Natural killer cell treated with Interleukin-12 subunit alpha and Interleukin-12 subunit beta and Interleukin-15 and Interleukin-18, amount 100 ng/mL, for 72 hours (primary cell): ENCODE measurements at regions not wholly inside any gene's neighbourhood (a gene's known extent, or its start where the extent isn't known, plus 50 kb on each side); places are given as distances from the start of the nearest gene placed in this dataset.
A peak's percentile ranks its signal among the peaks of the same experiment; 100 is the strongest.
"Not testable (repeated sequence)": the region's sequence is repeated elsewhere in the genome, so short reads cannot be mapped to it uniquely, and the experiment has no call there.

ENCODE experiments used
- ATAC-seq, 2 donors: fragments of 150-1000 bp; cut with Tn5 transposase in 1 of 2; sonication (Bioruptor Pico), chemical (Tn5 transposase) in 1 of 2; 2 replicates each; pipeline ENCODE4 v1.10.0; 2021
- DNase-seq: peaks from one replicate; pipeline ENCODE4 v3.0.0; 2022; ENCODE audit warnings: low spot score
- H3K27ac Mint-ChIP-seq, 2 donors: 1 replicate in 1 of 2; 2 replicates in 1 of 2; pipeline ENCODE4 v1.8.0; 2022; ENCODE audit warnings: mixed read lengths in 2 of 2, mild to moderate bottlenecking in 1 of 2, moderate library complexity in 1 of 2
- H3K27me3 Mint-ChIP-seq, 2 donors: 1 replicate in 1 of 2; 2 replicates in 1 of 2; pipeline ENCODE4 v1.8.0; 2022; ENCODE audit warnings: mixed read lengths in 2 of 2
- H3K36me3 Mint-ChIP-seq: one replicate; pipeline ENCODE4 v1.8.0; 2022; ENCODE audit warnings: mixed read lengths
- H3K4me1 Mint-ChIP-seq, 2 donors: 1 replicate in 1 of 2; 2 replicates in 1 of 2; pipeline ENCODE4 v1.8.0; 2022; ENCODE audit warnings: low read depth in 2 of 2, mixed read lengths in 2 of 2, mild to moderate bottlenecking in 1 of 2
- H3K4me3 Mint-ChIP-seq: one replicate; pipeline ENCODE4 v1.8.0; 2022; ENCODE audit warnings: mixed read lengths
- H3K9me3 Mint-ChIP-seq: 2 replicates; pipeline ENCODE4 v1.8.0; 2022; ENCODE audit warnings: mixed read lengths

GRCh38 chr3:51588724-51589123, 50.2 kb downstream of the RAD54L2 start:
- DNase-seq (no peak), ATAC-seq (no peak)
- peak overlapping the region in 1 of 2 donors; percentile 19 for H3K27ac Mint-ChIP-seq
- H3K36me3 Mint-ChIP-seq = peaks cover 5% of the 10 kb centered on the region
- no peaks in the 10 kb centered on the region for H3K27me3 Mint-ChIP-seq
- no peak overlapping the region for H3K4me3 Mint-ChIP-seq
- peaks cover 15 to 16% of the 10 kb centered on the region in 2 donors for H3K4me1 Mint-ChIP-seq
- H3K9me3 Mint-ChIP-seq = no peaks in the 10 kb centered on the region

- Mint-ChIP-seq H3K27me3 (no peaks in the 10 kb centered on the region), H3K9me3 (no peaks in the 10 kb centered on the region), H3K36me3 (peaks cover 17% of the 10 kb centered on the region), H3K4me1 (peaks cover 21% of the 10 kb centered on the region in 2 donors), H3K4me3 (no peak overlapping the region), H3K27ac (no peak overlapping the region)
- ATAC-seq (no peak), DNase-seq (no peak)
Measured at GRCh38 chr3:51591231-51591630, 52.7 kb downstream of the RAD54L2 start.

DNA sequence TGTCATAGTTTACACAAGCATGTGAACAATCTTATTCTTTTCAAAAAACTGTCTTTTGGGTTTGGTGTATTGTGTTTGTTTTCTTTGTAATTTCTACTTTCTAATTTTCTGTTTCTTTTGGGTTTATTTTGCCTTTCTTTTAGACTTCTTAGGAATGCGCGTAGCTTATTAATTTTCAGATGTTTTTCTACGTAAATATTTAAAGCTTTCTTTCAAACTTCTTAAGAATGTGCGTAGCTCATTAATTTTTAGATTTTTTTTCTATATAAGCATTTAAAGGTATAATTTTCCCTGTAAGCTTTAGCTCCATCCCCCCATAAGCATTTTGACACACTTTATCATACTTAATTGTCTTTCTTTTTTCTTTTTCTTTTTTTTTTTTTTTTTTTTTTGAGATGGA, 55.2 kb downstream of the RAD54L2 start:
- H3K27me3 Mint-ChIP-seq = no peaks in the 10 kb centered on the region
- H3K4me3 Mint-ChIP-seq = no peak overlapping the region
- DNase-seq = no peak
- H3K27ac Mint-ChIP-seq = no peak overlapping the region
- H3K36me3 Mint-ChIP-seq = peaks cover 16% of the 10 kb centered on the region
- H3K4me1 Mint-ChIP-seq = peaks cover 14 to 16% of the 10 kb centered on the region in 2 donors
- ATAC-seq = no peak
- no peaks in the 10 kb centered on the region for H3K9me3 Mint-ChIP-seq

DNA sequence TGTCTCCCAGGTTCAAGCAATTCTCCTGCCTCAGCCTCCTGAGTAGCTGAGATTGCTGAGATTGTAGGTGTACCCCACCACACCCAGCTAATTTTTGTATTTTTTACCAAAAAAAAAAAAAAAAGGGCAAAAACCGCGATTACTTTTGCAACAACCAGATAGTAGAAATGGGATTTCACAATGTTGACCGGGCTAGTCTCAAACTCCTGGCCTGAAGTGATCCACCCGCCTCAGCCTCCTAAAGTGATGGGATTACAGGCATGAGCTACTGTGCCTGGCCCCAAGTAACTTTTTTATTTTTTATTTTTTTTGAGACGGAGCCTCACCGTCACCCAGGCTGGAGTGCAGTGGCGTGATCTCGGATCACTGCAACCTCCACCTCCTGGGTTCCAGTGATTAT, 61.1 kb downstream of the RAD54L2 start:
- not testable (repeated sequence) for ATAC-seq, H3K27ac Mint-ChIP-seq, H3K4me3 Mint-ChIP-seq, H3K27me3 Mint-ChIP-seq, H3K9me3 Mint-ChIP-seq, DNase-seq
- peaks cover 13 to 15% of the 10 kb centered on the region in 2 donors for H3K4me1 Mint-ChIP-seq
- peaks cover 13% of the 10 kb centered on the region for H3K36me3 Mint-ChIP-seq

DNA sequence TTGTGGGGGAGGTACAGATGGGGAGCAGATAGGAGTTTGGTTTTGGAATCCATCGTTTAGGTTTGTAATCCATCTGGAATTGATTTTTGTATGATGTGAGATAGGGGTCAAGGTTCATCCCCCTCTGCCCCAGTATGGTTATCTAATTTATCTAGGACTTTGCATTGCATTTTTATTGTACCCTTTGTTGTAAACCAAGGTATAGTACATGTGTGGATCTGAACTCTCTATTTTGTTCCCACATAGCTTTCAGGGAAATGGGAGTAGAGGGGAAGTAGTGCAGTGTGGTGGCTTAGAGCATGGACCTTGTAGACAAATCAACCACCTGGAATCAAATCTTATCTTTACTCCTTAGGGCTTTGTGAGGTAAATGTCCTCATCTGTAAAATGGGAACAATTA, 65.7 kb downstream of the RAD54L2 start:
- no peaks in the 10 kb centered on the region for H3K9me3 Mint-ChIP-seq
- H3K27ac Mint-ChIP-seq = no peak overlapping the region
- peaks cover 6% of the 10 kb centered on the region for H3K36me3 Mint-ChIP-seq
- DNase-seq = no peak
- H3K4me1 Mint-ChIP-seq = peaks cover 15% of the 10 kb centered on the region in 2 donors
- no peak for ATAC-seq
- no peaks in the 10 kb centered on the region for H3K27me3 Mint-ChIP-seq
- no peak overlapping the region for H3K4me3 Mint-ChIP-seq

DNA sequence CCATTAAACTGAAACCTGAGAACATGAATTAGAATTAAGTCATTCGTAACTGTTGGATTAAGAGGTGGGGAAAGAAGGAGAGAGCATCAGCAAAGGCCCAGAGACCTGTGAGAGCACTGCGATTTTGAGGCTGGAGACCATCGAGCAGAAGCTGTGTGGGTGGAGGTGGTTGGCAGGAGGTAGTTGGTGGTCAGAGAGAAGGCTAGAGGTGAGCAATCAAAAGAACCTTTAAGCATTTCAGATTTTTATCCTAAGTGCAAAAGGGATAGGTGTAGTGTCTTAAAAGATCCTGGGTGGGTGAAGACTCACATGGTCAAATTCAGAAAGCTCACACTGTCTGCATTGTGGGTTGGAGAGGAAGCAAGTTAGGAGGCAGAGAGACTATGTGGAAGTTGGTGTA, 65.1 kb upstream of the TEX264 start:
- H3K36me3 Mint-ChIP-seq = peaks cover 6% of the 10 kb centered on the region
- peak overlapping the region in 1 of 2 donors; percentile 35 for H3K27ac Mint-ChIP-seq
- peaks cover 15 to 18% of the 10 kb centered on the region in 2 donors for H3K4me1 Mint-ChIP-seq
- no peaks in the 10 kb centered on the region for H3K27me3 Mint-ChIP-seq
- no peaks in the 10 kb centered on the region for H3K9me3 Mint-ChIP-seq
- ATAC-seq (no peak), DNase-seq (no peak)
- no peak overlapping the region for H3K4me3 Mint-ChIP-seq

DNA sequence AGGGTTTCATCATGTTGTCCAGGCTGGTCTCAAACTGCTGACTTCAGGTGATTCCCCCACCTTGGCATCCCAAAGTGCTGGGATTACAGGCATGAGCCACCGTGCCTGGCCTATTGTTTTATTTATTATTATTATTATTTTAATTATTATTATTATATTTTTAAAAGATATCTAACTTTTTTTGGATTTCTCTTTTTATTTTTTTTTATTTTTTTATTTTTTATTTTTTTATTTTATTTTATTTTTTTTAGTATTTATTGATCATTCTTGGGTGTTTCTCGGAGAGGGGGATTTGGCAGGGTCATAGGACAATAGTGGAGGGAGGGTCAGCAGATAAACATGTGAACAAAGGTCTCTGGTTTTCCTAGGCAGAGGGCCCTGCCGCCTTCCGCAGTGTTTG, 64.2 kb upstream of the TEX264 start:
- ATAC-seq, H3K27ac Mint-ChIP-seq, H3K4me3 Mint-ChIP-seq, DNase-seq, H3K36me3 Mint-ChIP-seq, H3K9me3 Mint-ChIP-seq, H3K27me3 Mint-ChIP-seq: not testable (repeated sequence)
- peaks cover 15 to 18% of the 10 kb centered on the region in 2 donors for H3K4me1 Mint-ChIP-seq

- not testable (repeated sequence) for H3K27me3 Mint-ChIP-seq, DNase-seq, H3K27ac Mint-ChIP-seq, ATAC-seq, H3K9me3 Mint-ChIP-seq, H3K36me3 Mint-ChIP-seq, H3K4me3 Mint-ChIP-seq
- H3K4me1 Mint-ChIP-seq = peaks cover 10 to 18% of the 10 kb centered on the region in 2 donors
Measured at GRCh38 chr3:51607591-51608325, 63.3 kb upstream of the TEX264 start.

GRCh38 chr3:51610708-51611107, 60.3 kb upstream of the TEX264 start:
- H3K4me1 Mint-ChIP-seq = peaks cover 13 to 15% of the 10 kb centered on the region in 2 donors
- H3K4me3 Mint-ChIP-seq = no peak overlapping the region
- H3K27me3 Mint-ChIP-seq = no peaks in the 10 kb centered on the region
- no peak for DNase-seq
- H3K36me3 Mint-ChIP-seq = no peaks in the 10 kb centered on the region
- no peak overlapping the region for H3K27ac Mint-ChIP-seq
- ATAC-seq = no peak
- no peaks in the 10 kb centered on the region for H3K9me3 Mint-ChIP-seq

DNA sequence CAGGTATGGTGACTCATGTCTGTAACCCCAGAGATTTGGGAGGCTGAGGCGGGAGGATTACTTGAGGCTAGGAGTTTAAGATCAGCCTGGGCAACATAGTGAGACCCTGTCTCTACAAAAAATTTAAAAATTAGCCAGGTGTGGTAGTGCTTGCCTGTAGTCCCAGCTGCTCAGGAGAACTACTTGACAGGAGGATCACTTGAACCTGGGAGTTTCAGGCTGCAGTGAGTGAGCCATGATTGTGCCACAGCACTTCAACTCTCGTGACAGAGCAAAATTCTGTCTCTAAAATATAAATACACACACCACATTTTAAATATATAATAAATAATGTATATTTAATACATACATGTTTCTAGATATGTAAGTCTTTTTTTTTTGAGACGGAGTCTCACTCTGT, 53.5 kb upstream of the TEX264 start:
- no peak for ATAC-seq
- Mint-ChIP-seq H3K27me3 (no peaks in the 10 kb centered on the region), H3K4me3 (no peak overlapping the region)

DNA sequence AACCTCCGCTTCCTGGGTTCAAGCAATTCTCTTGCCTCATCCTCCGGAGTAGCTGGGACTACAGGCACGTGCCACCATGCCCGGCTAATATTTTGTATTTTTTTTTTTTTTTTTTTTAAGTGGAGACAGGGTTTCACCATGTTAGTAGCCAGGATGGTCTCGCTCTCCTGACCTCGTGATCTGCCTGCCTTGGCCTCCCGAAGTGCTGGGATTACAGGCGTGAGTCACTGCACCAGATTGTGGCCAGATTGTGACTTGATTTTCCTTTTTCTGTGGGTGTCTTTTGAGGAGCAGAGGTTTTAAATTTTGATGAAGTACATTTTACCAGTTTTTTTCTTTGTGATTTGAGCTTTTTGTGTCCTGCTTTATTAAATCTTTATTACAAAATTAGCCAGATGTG, 53.0 kb upstream of the TEX264 start:
- not testable (repeated sequence) for DNase-seq, H3K27ac Mint-ChIP-seq, H3K4me3 Mint-ChIP-seq, ATAC-seq, H3K36me3 Mint-ChIP-seq, H3K9me3 Mint-ChIP-seq, H3K27me3 Mint-ChIP-seq
- H3K4me1 Mint-ChIP-seq = peaks cover 23 to 27% of the 10 kb centered on the region in 2 donors

More for the DNA sequence above, 53.5 kb upstream of the TEX264 start:
- Mint-ChIP-seq H3K36me3 (no peaks in the 10 kb centered on the region), H3K27ac (no peak overlapping the region), H3K9me3 (no peaks in the 10 kb centered on the region), H3K4me1 (peaks cover 20 to 27% of the 10 kb centered on the region in 2 donors)
- no peak for DNase-seq

GRCh38 chr3:51618496-51618895, 52.6 kb upstream of the TEX264 start:
- no peak for ATAC-seq
- Mint-ChIP-seq H3K27me3 (no peaks in the 10 kb centered on the region), H3K4me3 (no peak overlapping the region), H3K4me1 (peaks cover 23 to 27% of the 10 kb centered on the region in 2 donors), H3K36me3 (no peaks in the 10 kb centered on the region), H3K9me3 (no peaks in the 10 kb centered on the region), H3K27ac (no peak overlapping the region)
- no peak for DNase-seq

GRCh38 chr3:51619983-51620382, 51.1 kb upstream of the TEX264 start:
- H3K4me3 Mint-ChIP-seq = no peak overlapping the region
- no peaks in the 10 kb centered on the region for H3K27me3 Mint-ChIP-seq
- no peaks in the 10 kb centered on the region for H3K36me3 Mint-ChIP-seq
- no peak overlapping the region for H3K27ac Mint-ChIP-seq
- ATAC-seq (no peak), DNase-seq (no peak)
- H3K9me3 Mint-ChIP-seq = no peaks in the 10 kb centered on the region
- peaks cover 23 to 27% of the 10 kb centered on the region in 2 donors for H3K4me1 Mint-ChIP-seq

- Mint-ChIP-seq H3K4me1 (peaks cover 21 to 23% of the 10 kb centered on the region in 2 donors), H3K36me3 (no peaks in the 10 kb centered on the region), H3K4me3 (no peak overlapping the region), H3K9me3 (no peaks in the 10 kb centered on the region), H3K27ac (no peak overlapping the region), H3K27me3 (no peaks in the 10 kb centered on the region)
- ATAC-seq (no peak), DNase-seq (no peak)
Measured at GRCh38 chr3:51620543-51620942, 50.5 kb upstream of the TEX264 start.
